Breast epithelium (tissue), 3 donors: ENCODE measurements at regions not wholly inside any gene's neighbourhood (a gene's known extent, or its start where the extent isn't known, plus 50 kb on each side); places are given as distances from the start of the nearest gene placed in this dataset.

Experiments
- CTCF ChIP-seq, 3 donors: fragments of 450-650 bp; IDR thresholded peaks; one replicate each; pipeline ENCODE4 v1.5.1; 2016 to 2017; ENCODE audit warnings: antibody characterized with exemption in 3 of 3, mild to moderate bottlenecking in 3 of 3, moderate library complexity in 3 of 3
- POLR2AphosphoS5 ChIP-seq, 3 donors: sonication (generic); formaldehyde crosslinking; IDR thresholded peaks; one replicate each; pipeline ENCODE4 v1.6.1; 2017; ENCODE audit warnings: antibody characterized with exemption in 3 of 3

DNA sequence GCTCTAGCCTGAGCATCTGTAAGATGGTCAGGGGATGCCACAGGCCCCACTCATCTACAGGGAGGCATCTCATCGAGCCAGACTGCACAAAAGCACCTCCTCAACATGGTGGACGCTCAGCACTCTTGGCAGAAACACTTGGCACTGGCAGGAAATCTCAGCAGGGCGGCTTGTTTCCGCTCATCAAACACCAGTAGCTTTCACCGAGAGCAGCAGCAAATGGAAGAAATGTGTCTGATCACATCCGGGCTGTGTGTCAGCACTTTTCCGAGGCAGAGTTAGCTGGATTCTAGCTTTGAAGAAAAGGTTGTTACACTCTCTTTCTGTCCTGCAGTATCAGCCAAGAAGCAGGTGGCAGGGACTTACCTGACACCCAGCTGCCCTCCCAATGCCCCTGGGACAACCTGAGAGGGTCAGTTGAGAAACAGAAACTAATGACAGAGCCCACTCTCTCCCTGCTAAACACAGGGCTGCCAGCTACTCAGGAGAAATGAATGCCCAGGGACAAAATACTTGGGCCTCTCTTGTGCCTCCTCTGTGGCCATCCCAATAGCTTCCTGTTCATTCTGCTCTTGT, 68.9 kb upstream of the FZD7 start:
- no peak for TF ChIP-seq CTCF (IDR thresholded peaks at IDR 0.05)
- no peak for TF ChIP-seq POLR2AphosphoS5 (IDR thresholded peaks at IDR 0.05)
